ENCODE measurements at regions not wholly inside any gene's neighbourhood (a gene's known extent, or its start where the extent isn't known, plus 50 kb on each side); places are given as distances from the start of the nearest gene placed in this dataset.

DNA sequence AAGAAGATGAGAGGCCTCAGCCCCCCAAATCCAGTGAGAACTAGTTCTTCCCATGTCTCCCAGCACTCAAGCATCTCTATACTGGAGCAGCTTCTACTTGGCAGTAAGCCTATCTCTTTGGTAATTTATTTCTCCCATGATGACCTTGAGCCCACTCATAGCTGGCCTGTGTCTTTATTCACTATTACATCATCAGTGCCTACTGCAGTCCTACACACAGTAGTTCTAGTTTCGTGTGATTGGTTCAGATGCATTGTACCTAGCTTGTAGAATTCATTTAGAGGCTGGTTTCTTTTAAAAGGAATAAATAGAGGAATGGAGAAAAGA lies 255.6 kb upstream of the ZFP64 start:
- WGBS (ENCODE audit: insufficient coverage, insufficient replicate concordance, low lambda C conversion rate, missing lambda C conversion rate): 0% methylated on average over 1 of the region's 1 CpG
- Histone ChIP-seq H3K36me3 (ENCODE audit: control insufficient read depth in 2 of 2, insufficient read depth in 2 of 2, low read length in 1 of 2) (no peaks in the 10 kb centered on the region), H4K20me1 (ENCODE audit: control insufficient read depth, insufficient read depth) (no peaks in the 10 kb centered on the region), H3K4me2 (ENCODE audit: control insufficient read depth, insufficient read depth) (no peak overlapping the region), H3K4me1 (ENCODE audit: control insufficient read depth, insufficient read depth, low read length) (no peaks in the 10 kb centered on the region), H3K9ac (ENCODE audit: control insufficient read depth, insufficient read depth, low read length) (no peak overlapping the region), H2AFZ (ENCODE audit: control insufficient read depth, low read depth, low read length) (no peak overlapping the region), H3K27ac (ENCODE audit: control insufficient read depth, insufficient read depth) (no peak overlapping the region), H3K9me3 (replicated peaks; ENCODE audit: control insufficient read depth, insufficient read depth, low read length) (no peaks in the 10 kb centered on the region), H3K4me3 (no peak overlapping the region), H3K27me3 (replicated peaks in 1 of 2; ENCODE audit: control insufficient read depth in 2 of 2, insufficient read depth in 2 of 2, low read length in 1 of 2) (no peaks in the 10 kb centered on the region), H3K79me2 (ENCODE audit: control insufficient read depth, insufficient read depth, low read length) (no peaks in the 10 kb centered on the region)
- RAD21 ChIA-PET (ENCODE audit: unreplicated experiment): no interaction called here
- SMC1A ChIA-PET (ENCODE audit: uncharacterized antibody, unreplicated experiment): no interaction called here
- intact Hi-C loops (cut with micrococcal nuclease; ENCODE audit: unreplicated experiment) (no loop called here), in situ Hi-C loops (cut with MboI) (no loop called here)
- ATAC-seq (no peak), FAIRE-seq (no peak), DNase-seq (ENCODE audit: low read depth, low spot score) (no peak)
- CTCF ChIA-PET: no interaction called here
- POLR2A ChIA-PET: no interaction called here
- BruUV-seq (replicated peaks): no TSS peak
- TF ChIP-seq, protein P1, sequence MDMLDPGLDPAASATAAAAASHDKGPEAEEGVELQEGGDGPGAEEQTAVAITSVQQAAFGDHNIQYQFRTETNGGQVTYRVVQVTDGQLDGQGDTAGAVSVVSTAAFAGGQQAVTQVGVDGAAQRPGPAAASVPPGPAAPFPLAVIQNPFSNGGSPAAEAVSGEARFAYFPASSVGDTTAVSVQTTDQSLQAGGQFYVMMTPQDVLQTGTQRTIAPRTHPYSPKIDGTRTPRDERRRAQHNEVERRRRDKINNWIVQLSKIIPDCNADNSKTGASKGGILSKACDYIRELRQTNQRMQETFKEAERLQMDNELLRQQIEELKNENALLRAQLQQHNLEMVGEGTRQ (IDR thresholded peaks at IDR 0.05; ENCODE audit: borderline replicate concordance, low read depth, low read length): no peak
- TF ChIP-seq BMI1 (IDR thresholded peaks at IDR 0.05; ENCODE audit: borderline replicate concordance) (no peak), CHD4 (IDR thresholded peaks at IDR 0.05) (no peak), NFYA (IDR thresholded peaks at IDR 0.05; ENCODE audit: borderline replicate concordance, low read depth, low read length) (no peak), BCL11A (IDR thresholded peaks at IDR 0.05; ENCODE audit: low read depth, low read length) (no peak), CBX5 (IDR thresholded peaks at IDR 0.05; ENCODE audit: low read depth) (no peak), NFXL1 (IDR thresholded peaks at IDR 0.05; ENCODE audit: borderline replicate concordance) (no peak), RFX5 (IDR thresholded peaks at IDR 0.05; ENCODE audit: low read depth, low read length) (no peak), FOXM1 (IDR thresholded peaks at IDR 0.05; ENCODE audit: low read depth, low read length) (no peak), BRCA1 (IDR thresholded peaks at IDR 0.05; ENCODE audit: low read depth, low read length) (no peak), ZNF622 (IDR thresholded peaks at IDR 0.05) (no peak), GATAD2B (conservative IDR thresholded peaks at IDR 0.05; ENCODE audit: low read depth) (no peak), CREB1 (IDR thresholded peaks at IDR 0.05; ENCODE audit: low read depth) (no peak), NR2C2 (IDR thresholded peaks at IDR 0.05; ENCODE audit: borderline replicate concordance, control insufficient read depth, insufficient read length, low read depth) (no peak), SMC3 (IDR thresholded peaks at IDR 0.05; ENCODE audit: borderline replicate concordance, low read length) (no peak), MTA3 (IDR thresholded peaks at IDR 0.05; ENCODE audit: borderline replicate concordance, low read length) (no peak)
- TF ChIP-seq, protein P2, sequence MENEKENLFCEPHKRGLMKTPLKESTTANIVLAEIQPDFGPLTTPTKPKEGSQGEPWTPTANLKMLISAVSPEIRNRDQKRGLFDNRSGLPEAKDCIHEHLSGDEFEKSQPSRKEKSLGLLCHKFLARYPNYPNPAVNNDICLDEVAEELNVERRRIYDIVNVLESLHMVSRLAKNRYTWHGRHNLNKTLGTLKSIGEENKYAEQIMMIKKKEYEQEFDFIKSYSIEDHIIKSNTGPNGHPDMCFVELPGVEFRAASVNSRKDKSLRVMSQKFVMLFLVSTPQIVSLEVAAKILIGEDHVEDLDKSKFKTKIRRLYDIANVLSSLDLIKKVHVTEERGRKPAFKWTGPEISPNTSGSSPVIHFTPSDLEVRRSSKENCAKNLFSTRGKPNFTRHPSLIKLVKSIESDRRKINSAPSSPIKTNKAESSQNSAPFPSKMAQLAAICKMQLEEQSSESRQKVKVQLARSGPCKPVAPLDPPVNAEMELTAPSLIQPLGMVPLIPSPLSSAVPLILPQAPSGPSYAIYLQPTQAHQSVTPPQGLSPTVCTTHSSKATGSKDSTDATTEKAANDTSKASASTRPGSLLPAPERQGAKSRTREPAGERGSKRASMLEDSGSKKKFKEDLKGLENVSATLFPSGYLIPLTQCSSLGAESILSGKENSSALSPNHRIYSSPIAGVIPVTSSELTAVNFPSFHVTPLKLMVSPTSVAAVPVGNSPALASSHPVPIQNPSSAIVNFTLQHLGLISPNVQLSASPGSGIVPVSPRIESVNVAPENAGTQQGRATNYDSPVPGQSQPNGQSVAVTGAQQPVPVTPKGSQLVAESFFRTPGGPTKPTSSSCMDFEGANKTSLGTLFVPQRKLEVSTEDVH (IDR thresholded peaks at IDR 0.05; ENCODE audit: low read depth, partially characterized antibody): no peak
- TF ChIP-seq, protein P3, sequence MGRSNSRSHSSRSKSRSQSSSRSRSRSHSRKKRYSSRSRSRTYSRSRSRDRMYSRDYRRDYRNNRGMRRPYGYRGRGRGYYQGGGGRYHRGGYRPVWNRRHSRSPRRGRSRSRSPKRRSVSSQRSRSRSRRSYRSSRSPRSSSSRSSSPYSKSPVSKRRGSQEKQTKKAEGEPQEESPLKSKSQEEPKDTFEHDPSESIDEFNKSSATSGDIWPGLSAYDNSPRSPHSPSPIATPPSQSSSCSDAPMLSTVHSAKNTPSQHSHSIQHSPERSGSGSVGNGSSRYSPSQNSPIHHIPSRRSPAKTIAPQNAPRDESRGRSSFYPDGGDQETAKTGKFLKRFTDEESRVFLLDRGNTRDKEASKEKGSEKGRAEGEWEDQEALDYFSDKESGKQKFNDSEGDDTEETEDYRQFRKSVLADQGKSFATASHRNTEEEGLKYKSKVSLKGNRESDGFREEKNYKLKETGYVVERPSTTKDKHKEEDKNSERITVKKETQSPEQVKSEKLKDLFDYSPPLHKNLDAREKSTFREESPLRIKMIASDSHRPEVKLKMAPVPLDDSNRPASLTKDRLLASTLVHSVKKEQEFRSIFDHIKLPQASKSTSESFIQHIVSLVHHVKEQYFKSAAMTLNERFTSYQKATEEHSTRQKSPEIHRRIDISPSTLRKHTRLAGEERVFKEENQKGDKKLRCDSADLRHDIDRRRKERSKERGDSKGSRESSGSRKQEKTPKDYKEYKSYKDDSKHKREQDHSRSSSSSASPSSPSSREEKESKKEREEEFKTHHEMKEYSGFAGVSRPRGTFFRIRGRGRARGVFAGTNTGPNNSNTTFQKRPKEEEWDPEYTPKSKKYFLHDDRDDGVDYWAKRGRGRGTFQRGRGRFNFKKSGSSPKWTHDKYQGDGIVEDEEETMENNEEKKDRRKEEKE (IDR thresholded peaks at IDR 0.05): no peak

Measured in GM12878 (cell line).